ENCODE measurements at regions not wholly inside any gene's neighbourhood (a gene's known extent, or its start where the extent isn't known, plus 50 kb on each side); places are given as distances from the start of the nearest gene placed in this dataset.

DNA sequence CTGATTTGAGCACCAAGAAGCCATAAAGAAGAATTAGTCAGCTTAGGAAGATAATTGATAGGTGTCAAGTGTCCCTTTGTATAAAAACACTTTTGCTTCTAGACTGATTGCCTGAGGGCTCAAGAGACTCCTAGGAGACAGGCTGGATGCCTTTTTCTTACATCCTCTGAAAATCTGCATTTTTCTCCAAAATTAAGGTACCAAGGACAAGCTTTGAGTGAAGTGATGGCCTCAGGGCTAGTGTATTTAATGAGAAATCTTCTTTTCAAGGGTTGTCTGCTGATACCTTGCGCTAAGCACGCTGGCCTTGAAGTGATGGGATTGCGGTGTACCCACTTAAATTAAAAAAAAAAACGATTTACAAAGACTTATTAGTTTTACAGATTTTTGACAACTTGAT lies 304.0 kb downstream of the TLR4 start:
- TF ChIP-seq, protein P1, sequence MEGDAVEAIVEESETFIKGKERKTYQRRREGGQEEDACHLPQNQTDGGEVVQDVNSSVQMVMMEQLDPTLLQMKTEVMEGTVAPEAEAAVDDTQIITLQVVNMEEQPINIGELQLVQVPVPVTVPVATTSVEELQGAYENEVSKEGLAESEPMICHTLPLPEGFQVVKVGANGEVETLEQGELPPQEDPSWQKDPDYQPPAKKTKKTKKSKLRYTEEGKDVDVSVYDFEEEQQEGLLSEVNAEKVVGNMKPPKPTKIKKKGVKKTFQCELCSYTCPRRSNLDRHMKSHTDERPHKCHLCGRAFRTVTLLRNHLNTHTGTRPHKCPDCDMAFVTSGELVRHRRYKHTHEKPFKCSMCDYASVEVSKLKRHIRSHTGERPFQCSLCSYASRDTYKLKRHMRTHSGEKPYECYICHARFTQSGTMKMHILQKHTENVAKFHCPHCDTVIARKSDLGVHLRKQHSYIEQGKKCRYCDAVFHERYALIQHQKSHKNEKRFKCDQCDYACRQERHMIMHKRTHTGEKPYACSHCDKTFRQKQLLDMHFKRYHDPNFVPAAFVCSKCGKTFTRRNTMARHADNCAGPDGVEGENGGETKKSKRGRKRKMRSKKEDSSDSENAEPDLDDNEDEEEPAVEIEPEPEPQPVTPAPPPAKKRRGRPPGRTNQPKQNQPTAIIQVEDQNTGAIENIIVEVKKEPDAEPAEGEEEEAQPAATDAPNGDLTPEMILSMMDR (IDR thresholded peaks at IDR 0.05; ENCODE audit: low read depth, low read length, missing control alignments) = no peak
- DNase-seq (ENCODE audit: low read depth) = no peak
- no peak overlapping the region for H3K4me3 ChIP-seq (ENCODE audit: low read depth, low read length)

DNA sequence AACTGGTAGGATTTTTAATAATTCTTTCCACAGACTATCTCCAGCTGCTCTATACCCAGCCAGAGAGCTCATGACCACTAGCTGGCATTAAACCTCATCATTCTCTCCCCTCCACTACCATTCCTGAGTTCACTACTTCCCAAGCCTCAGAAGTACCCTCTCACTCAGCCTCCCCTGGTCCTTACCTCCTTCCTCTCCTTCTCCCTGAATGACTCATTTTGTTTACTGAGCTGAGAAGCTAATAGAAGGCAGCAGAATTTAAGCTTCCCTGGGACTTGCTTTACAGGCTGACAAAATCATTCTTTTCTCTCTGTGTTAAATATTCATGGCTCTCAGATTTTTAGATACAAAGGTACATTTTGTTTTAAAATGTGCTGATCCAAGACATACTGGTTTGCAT lies 305.4 kb downstream of the TLR4 start:
- H3K4me3 ChIP-seq (ENCODE audit: low read depth, low read length) = no peak overlapping the region
- TF ChIP-seq, protein P1 (IDR thresholded peaks at IDR 0.05; ENCODE audit: low read depth, low read length, missing control alignments) = no peak
- no peak for DNase-seq (ENCODE audit: low read depth)

DNA sequence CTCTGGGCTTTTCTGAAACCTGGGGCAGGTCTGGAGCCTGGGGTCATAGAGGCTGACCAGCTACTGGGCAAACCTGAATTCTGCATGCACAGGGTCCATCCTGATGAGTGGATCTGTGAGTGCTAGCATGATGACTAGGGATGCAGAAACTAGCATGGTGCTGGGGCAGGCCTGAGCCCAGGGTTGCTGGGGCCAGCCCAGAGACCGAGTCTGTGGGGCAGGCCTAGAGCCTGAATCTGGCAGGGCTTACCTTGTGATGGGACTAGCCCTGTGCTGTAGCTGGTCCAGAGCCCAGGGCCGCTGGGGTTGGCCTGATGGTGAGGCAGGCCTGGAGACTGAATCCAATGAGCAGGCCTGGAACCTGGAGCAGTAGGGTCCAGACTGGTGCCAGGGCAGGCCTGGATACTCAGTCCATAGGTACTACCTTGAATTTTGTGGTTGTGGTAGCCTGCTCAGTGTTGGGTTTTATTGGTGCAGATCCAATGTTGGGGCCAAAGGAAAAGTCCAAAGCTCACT lies 313.5 kb downstream of the TLR4 start:
- H3K4me3 ChIP-seq (ENCODE audit: low read depth, low read length) = no peak overlapping the region
- no peak for DNase-seq (ENCODE audit: low read depth)
- TF ChIP-seq, protein P1 (IDR thresholded peaks at IDR 0.05; ENCODE audit: low read depth, low read length, missing control alignments) = no peak

DNA sequence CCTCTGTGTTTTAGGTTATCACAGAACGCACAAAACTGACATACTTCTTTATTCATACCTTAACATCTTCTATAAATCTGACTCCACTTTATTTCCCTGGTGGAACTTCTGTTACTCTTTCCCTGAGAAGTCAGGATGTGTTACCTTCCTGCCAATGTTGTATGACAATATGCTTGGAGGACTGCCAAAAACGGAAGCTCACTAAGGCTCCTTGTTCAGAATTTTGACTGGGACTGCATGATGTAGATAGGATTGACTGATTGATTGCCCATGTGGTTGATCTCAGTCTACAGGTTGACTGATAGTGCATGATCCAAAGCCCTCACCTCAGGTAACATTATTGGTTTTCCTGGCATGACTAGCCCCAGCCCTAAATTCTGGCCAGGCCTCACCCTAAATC lies 319.4 kb downstream of the TLR4 start:
- TF ChIP-seq, protein P1 (IDR thresholded peaks at IDR 0.05; ENCODE audit: low read depth, low read length, missing control alignments) = no peak
- H3K4me3 ChIP-seq (ENCODE audit: low read depth, low read length) = no peak overlapping the region
- no peak for DNase-seq (ENCODE audit: low read depth)

DNA sequence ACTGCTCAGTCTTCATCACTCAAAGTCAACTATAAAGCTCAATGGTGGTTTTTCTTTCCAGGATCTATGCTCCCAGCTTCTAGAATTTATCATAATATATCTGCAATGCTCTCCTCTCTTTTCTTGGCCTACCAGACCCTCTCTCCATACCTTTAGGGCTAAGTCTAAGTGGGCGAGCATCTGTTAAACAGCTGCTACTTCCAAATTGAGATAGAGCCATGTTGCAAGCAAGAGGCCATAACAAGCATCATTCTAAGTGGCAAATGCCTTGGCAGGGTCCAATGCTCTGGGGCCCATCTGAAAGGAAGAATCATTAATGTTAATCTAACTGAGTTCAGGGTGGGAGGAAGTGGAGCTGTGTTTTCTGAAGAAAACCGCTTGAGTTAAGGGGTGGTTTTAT lies 324.0 kb downstream of the TLR4 start:
- DNase-seq (ENCODE audit: low read depth) = no peak
- H3K4me3 ChIP-seq (ENCODE audit: low read depth, low read length) = no peak overlapping the region
- TF ChIP-seq, protein P1 (IDR thresholded peaks at IDR 0.05; ENCODE audit: low read depth, low read length, missing control alignments) = no peak

DNA sequence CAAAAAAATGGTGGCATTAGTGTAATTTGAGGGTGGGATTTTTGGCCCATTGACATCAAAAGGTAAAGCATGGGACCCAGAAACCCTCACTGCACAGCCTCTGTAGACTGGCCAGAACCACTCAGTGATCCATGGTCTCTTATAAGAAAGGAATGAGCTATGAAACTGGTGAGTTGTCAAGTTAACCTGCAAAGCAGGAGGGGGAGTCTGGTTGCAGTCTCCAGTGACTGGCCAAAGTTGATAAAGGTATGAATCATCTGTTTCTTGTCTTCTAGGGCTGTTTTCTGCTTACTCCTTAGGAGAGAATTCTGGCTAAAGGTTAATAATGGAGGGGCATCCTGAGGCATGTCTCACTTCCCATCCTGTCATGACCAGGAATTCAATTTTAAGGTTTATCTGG lies 325.2 kb downstream of the TLR4 start:
- no peak for DNase-seq (ENCODE audit: low read depth)
- TF ChIP-seq, protein P1 (IDR thresholded peaks at IDR 0.05; ENCODE audit: low read depth, low read length, missing control alignments) = no peak
- H3K4me3 ChIP-seq (ENCODE audit: low read depth, low read length) = no peak overlapping the region

DNA sequence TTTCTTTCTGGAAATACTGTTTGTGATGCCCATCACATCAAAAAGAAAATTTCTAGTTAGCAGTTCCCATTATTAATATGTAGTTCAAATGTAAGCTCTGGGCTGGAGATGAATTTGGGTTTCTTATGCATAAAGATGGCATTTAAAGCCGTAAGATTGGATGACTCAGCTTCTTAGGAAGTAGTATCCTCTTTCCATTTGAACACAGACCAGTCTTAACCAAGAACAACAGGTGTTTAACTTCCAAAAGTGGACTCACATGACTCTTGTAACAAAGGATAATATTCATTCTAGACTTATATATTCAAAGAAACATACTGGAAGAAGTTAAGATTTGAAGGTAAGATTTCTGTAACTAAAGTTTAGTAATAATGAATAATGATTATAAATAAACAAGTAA lies 330.5 kb downstream of the TLR4 start:
- TF ChIP-seq, protein P1 (IDR thresholded peaks at IDR 0.05; ENCODE audit: low read depth, low read length, missing control alignments) = no peak
- no peak overlapping the region for H3K4me3 ChIP-seq (ENCODE audit: low read depth, low read length)
- no peak for DNase-seq (ENCODE audit: low read depth)
